ENCODE measurements at regions not wholly inside any gene's neighbourhood (a gene's known extent, or its start where the extent isn't known, plus 50 kb on each side); places are given as distances from the start of the nearest gene placed in this dataset.
A peak's percentile ranks its signal among the peaks of the same experiment; 100 is the strongest.

GRCh38 chr17:74031316-74032090, 172.0 kb upstream of the RPL38 start:
- Histone ChIP-seq H3K14ac (ENCODE audit: insufficient read length) (no peak overlapping the region), H2BK20ac (ENCODE audit: low read length) (no peak overlapping the region), H2BK12ac (ENCODE audit: low read depth, low read length) (no peak overlapping the region), H4K91ac (replicated peaks; ENCODE audit: insufficient read length, low read length) (no peak overlapping the region), H3K23ac (ENCODE audit: insufficient read length) (no peak overlapping the region), H2BK120ac (replicated peaks; ENCODE audit: low read depth, low read length) (no peak overlapping the region), H3K23me2 (ENCODE audit: low read depth, low read length) (no peaks in the 10 kb centered on the region), H3K9me3 (ENCODE audit: insufficient read depth in 2 of 2, low read depth in 1 of 2, low read length in 1 of 2) (no peaks in the 10 kb centered on the region), H3K27ac (ENCODE audit: low read depth, low read length) (no peak overlapping the region), H3K56ac (replicated peaks; ENCODE audit: insufficient read length, low read depth, low read length) (no peak overlapping the region), H2BK5ac (ENCODE audit: low read depth, low read length) (no peak overlapping the region), H3K4me1 (replicated peaks in 1 of 4; ENCODE audit: control insufficient read depth in 3 of 4, insufficient read depth in 4 of 4, low read length in 3 of 4) (peaks cover 0 to 9% (median 4%) of the 10 kb centered on the region in 4 experiments; a peak in 5 of 7 replicates), H3K4me2 (ENCODE audit: insufficient read depth in 1 of 2, low read depth in 2 of 2, low read length in 2 of 2) (no peak overlapping the region), H3K18ac (ENCODE audit: extremely low read depth, low read length) (no peak overlapping the region), H4K5ac (ENCODE audit: insufficient read length, low read depth, low read length) (no peak overlapping the region), H3K4ac (replicated peaks; ENCODE audit: insufficient read length, low read depth, low read length) (no peak overlapping the region), H4K20me1 (replicated peaks in 1 of 2; ENCODE audit: control insufficient read depth in 1 of 2, insufficient read depth in 2 of 2, low read length in 2 of 2) (no peaks in the 10 kb centered on the region), H2AFZ (ENCODE audit: low read length) (0 out of 2 replicates have a peak overlapping the region, but pooled peaks have one; percentile 34), H2BK15ac (ENCODE audit: low read length) (no peak overlapping the region), H3K79me2 (ENCODE audit: control insufficient read depth in 1 of 2, insufficient read depth in 2 of 2, low read length in 2 of 2) (no peaks in the 10 kb centered on the region), H3K79me1 (ENCODE audit: low read depth, low read length) (no peaks in the 10 kb centered on the region), H3K9ac (replicated peaks in 1 of 4; ENCODE audit: extremely low read depth in 1 of 4, low read depth in 3 of 4, low read length in 3 of 4) (no peak overlapping the region), H4K8ac (ENCODE audit: extremely low read depth, insufficient read depth, low read length) (no peak overlapping the region; the same call in 1 of the 2 replicates), H2AK5ac (ENCODE audit: low read depth, low read length) (no peak overlapping the region), H3K27me3 (replicated peaks in 1 of 4; ENCODE audit: control insufficient read depth in 3 of 4, extremely low read depth in 1 of 4, insufficient read depth in 3 of 4, low read length in 3 of 4) (no peaks in the 10 kb centered on the region; a peak in 1 of 7 replicates), H3K4me3 (ENCODE audit: extremely low read depth in 1 of 4, insufficient read depth in 2 of 4, low read depth in 3 of 4, low read length in 4 of 4) (no peak overlapping the region), H3K36me3 (ENCODE audit: control insufficient read depth in 2 of 4, insufficient read depth in 4 of 4, low read length in 3 of 4) (no peaks in the 10 kb centered on the region)
- DNase-seq (ENCODE audit: low read depth in 1 of 2, low spot score in 2 of 2): no peak
- ChIA-PET CTCF (ENCODE audit: partially characterized antibody) (interaction anchor here (0.7 to 2.9 kb wide), 5 partner anchors 9 to 33 kb away, joined by 3 to 15 read pairs (median 3); no protein-coding TSS in a partner anchor), POLR2A (ENCODE audit: partially characterized antibody) (no interaction called here)
- 90% methylated on average over 17 of the region's 17 CpGs; no CpG with 5 or more reads in 1 of the 2 experiments for WGBS, 2 experiments (ENCODE audit: extremely low coverage in 1 of 2, insufficient coverage in 1 of 2, insufficient read length in 1 of 2, insufficient replicate concordance in 2 of 2, low coverage in 1 of 2, low lambda C conversion rate in 2 of 2, missing lambda C conversion rate in 1 of 2)
- no peak for FAIRE-seq
- TF ChIP-seq TEAD4 (IDR thresholded peaks at IDR 0.05; ENCODE audit: low read depth, low read length) (no peak), ASH2L (IDR thresholded peaks at IDR 0.05; ENCODE audit: low read length) (no peak), SIN3A (conservative IDR thresholded peaks at IDR 0.05 in 1 of 2, IDR thresholded peaks at IDR 0.05 in 1 of 2; ENCODE audit: low read depth in 1 of 2, low read length in 2 of 2) (no peak), EP300 (IDR thresholded peaks at IDR 0.05; ENCODE audit: borderline replicate concordance in 1 of 2, low read depth in 2 of 2, low read length in 2 of 2) (no peak), POLR2A (IDR thresholded peaks at IDR 0.05; ENCODE audit: control extremely low read depth in 1 of 2, low read depth in 2 of 2, low read length in 2 of 2) (no peak), BRCA1 (IDR thresholded peaks at IDR 0.05; ENCODE audit: low read depth, low read length) (no peak), MAFK (IDR thresholded peaks at IDR 0.05; ENCODE audit: low read depth, low read length) (no peak), SIRT6 (IDR thresholded peaks at IDR 0.05; ENCODE audit: low read length) (no peak)
